ENCODE measurements at regions not wholly inside any gene's neighbourhood (a gene's known extent, or its start where the extent isn't known, plus 50 kb on each side); places are given as distances from the start of the nearest gene placed in this dataset.

GRCh38 chr9:19995619-19996018 lies 206.8 kb upstream of the SLC24A2 start:
- H4K20me1 ChIP-seq (ENCODE audit: low read depth): no peaks in the 10 kb centered on the region
- no peaks in the 10 kb centered on the region for H3K9me3 ChIP-seq (ENCODE audit: low read depth)
- no peak overlapping the region for H3K4me2 ChIP-seq
- no peak overlapping the region for H3K4me3 ChIP-seq
- Mint-ChIP-seq H3K27me3 (ENCODE audit: insufficient read depth, low read depth) (no peaks in the 10 kb centered on the region), H3K4me3 (no peak overlapping the region), H3K27ac (no peak overlapping the region), H3K36me3 (no peaks in the 10 kb centered on the region), H3K9me3 (no peaks in the 10 kb centered on the region), H3K4me1 (peaks cover 11% of the 10 kb centered on the region)
- H3K4me1 ChIP-seq: no peaks in the 10 kb centered on the region
- no peak overlapping the region for H2AFZ ChIP-seq (replicated peaks)
- H3F3A ChIP-seq (ENCODE audit: low read depth): no peaks in the 10 kb centered on the region
- H3K79me2 ChIP-seq (ENCODE audit: low read depth): no peaks in the 10 kb centered on the region
- no peak overlapping the region for H3K27ac ChIP-seq
- no peak for TF ChIP-seq CTCF (IDR thresholded peaks at IDR 0.05)
- no peak for TF ChIP-seq EZH2 (IDR thresholded peaks at IDR 0.05)
- no peak for TF ChIP-seq EZH2phosphoT487 (IDR thresholded peaks at IDR 0.05)
- H3K9ac ChIP-seq: no peak overlapping the region
- H3K36me3 ChIP-seq: no peaks in the 10 kb centered on the region
- H3K27me3 ChIP-seq: no peaks in the 10 kb centered on the region
- DNase-seq (ENCODE audit: low spot score): no peak

GRCh38 chr9:19994296-19994695 lies 205.5 kb upstream of the SLC24A2 start:
- no peaks in the 10 kb centered on the region for H4K20me1 ChIP-seq (ENCODE audit: low read depth)
- peaks cover under 1% of the 10 kb centered on the region for H3K4me1 ChIP-seq
- H2AFZ ChIP-seq (replicated peaks): no peak overlapping the region
- Mint-ChIP-seq H3K4me1 (peaks cover 11% of the 10 kb centered on the region), H3K9me3 (no peaks in the 10 kb centered on the region), H3K4me3 (no peak overlapping the region), H3K27ac (no peak overlapping the region), H3K27me3 (ENCODE audit: insufficient read depth, low read depth) (no peaks in the 10 kb centered on the region), H3K36me3 (no peaks in the 10 kb centered on the region)
- H3K9ac ChIP-seq: no peak overlapping the region
- H3K27me3 ChIP-seq: no peaks in the 10 kb centered on the region
- no peaks in the 10 kb centered on the region for H3K36me3 ChIP-seq
- no peak for DNase-seq (ENCODE audit: low spot score)
- no peak overlapping the region for H3K4me3 ChIP-seq
- H3K79me2 ChIP-seq (ENCODE audit: low read depth): no peaks in the 10 kb centered on the region
- no peak overlapping the region for H3K4me2 ChIP-seq
- no peaks in the 10 kb centered on the region for H3K9me3 ChIP-seq (ENCODE audit: low read depth)
- H3F3A ChIP-seq (ENCODE audit: low read depth): no peaks in the 10 kb centered on the region
- no peak for TF ChIP-seq EZH2 (IDR thresholded peaks at IDR 0.05)
- no peak for TF ChIP-seq CTCF (IDR thresholded peaks at IDR 0.05)
- no peak for TF ChIP-seq EZH2phosphoT487 (IDR thresholded peaks at IDR 0.05)
- H3K27ac ChIP-seq: no peak overlapping the region

- no peaks in the 10 kb centered on the region for H3K36me3 Mint-ChIP-seq
- H3K27me3 Mint-ChIP-seq (ENCODE audit: insufficient read depth, low read depth): no peaks in the 10 kb centered on the region
- H3K27ac Mint-ChIP-seq: no peak overlapping the region
- Histone ChIP-seq H3K27me3 (no peaks in the 10 kb centered on the region), H3K4me2 (no peak overlapping the region), H4K20me1 (ENCODE audit: low read depth) (no peaks in the 10 kb centered on the region), H3K79me2 (ENCODE audit: low read depth) (no peaks in the 10 kb centered on the region), H3K36me3 (no peaks in the 10 kb centered on the region), H3K9ac (no peak overlapping the region), H3K9me3 (ENCODE audit: low read depth) (no peaks in the 10 kb centered on the region), H2AFZ (replicated peaks) (no peak overlapping the region), H3K4me1 (peaks cover 18% of the 10 kb centered on the region), H3F3A (ENCODE audit: low read depth) (peaks cover 13% of the 10 kb centered on the region), H3K4me3 (no peak overlapping the region), H3K27ac (no peak overlapping the region)
- no peaks in the 10 kb centered on the region for H3K9me3 Mint-ChIP-seq
- no peak for DNase-seq (ENCODE audit: low spot score)
- H3K4me3 Mint-ChIP-seq: no peak overlapping the region
- no peaks in the 10 kb centered on the region for H3K4me1 Mint-ChIP-seq
- TF ChIP-seq EZH2phosphoT487 (IDR thresholded peaks at IDR 0.05): no peak
- TF ChIP-seq EZH2 (IDR thresholded peaks at IDR 0.05): no peak
- TF ChIP-seq CTCF (IDR thresholded peaks at IDR 0.05): no peak
Measured at GRCh38 chr9:19992556-19992955, 203.7 kb upstream of the SLC24A2 start.

Measured in neural progenitor cell (in vitro differentiated cells).